Activated CD8-positive, alpha-beta T cell treated with anti-CD3 and anti-CD28 coated beads for 36 hours (primary cell): ENCODE measurements at regions not wholly inside any gene's neighbourhood (a gene's known extent, or its start where the extent isn't known, plus 50 kb on each side); places are given as distances from the start of the nearest gene placed in this dataset.
"Not testable (repeated sequence)": the region's sequence is repeated elsewhere in the genome, so short reads cannot be mapped to it uniquely, and the experiment has no call there.

Experiments used
- ATAC-seq: fragments of 200-7000 bp; cut with Tn5 transposase; one replicate; pipeline ENCODE4 v1.10.0; 2021; ENCODE audit warnings: mild to moderate bottlenecking, moderate library complexity
- CTCF ChIA-PET: fragments of 350-600 bp; sonication (Branson Sonifier 250); formaldehyde crosslinking; loops from one replicate; lab custom pipeline; 2021; ENCODE audit warnings: antibody characterized with exemption; lab: Charles Lee
- POLR2A ChIA-PET: fragments of 350-600 bp; sonication (Branson Sonifier 250); formaldehyde crosslinking; loops from one replicate; lab custom pipeline; 2021; ENCODE audit warnings: antibody characterized with exemption; lab: Charles Lee
- DNase-seq: peaks from one replicate; pipeline ENCODE4 v3.0.0-alpha.2; 2020
- H3K27ac Mint-ChIP-seq: one replicate; pipeline ENCODE4 v1.8.0; 2021; ENCODE audit warnings: mild to moderate bottlenecking, mixed read lengths
- H3K27me3 Mint-ChIP-seq: one replicate; pipeline ENCODE4 v1.8.0; 2021; ENCODE audit warnings: mixed read lengths
- H3K36me3 Mint-ChIP-seq: one replicate; pipeline ENCODE4 v1.8.0; 2021; ENCODE audit warnings: low read depth, mixed read lengths
- H3K4me1 Mint-ChIP-seq: one replicate; pipeline ENCODE4 v1.8.0; 2021; ENCODE audit warnings: low read depth, mixed read lengths
- H3K4me3 Mint-ChIP-seq: one replicate; pipeline ENCODE4 v1.8.0; 2021; ENCODE audit warnings: mild to moderate bottlenecking, moderate library complexity, mixed read lengths
- H3K9me3 Mint-ChIP-seq: one replicate; pipeline ENCODE4 v1.8.0; 2021; ENCODE audit warnings: mixed read lengths
- intact Hi-C: fragments of 100-400 bp; cut with micrococcal nuclease; formaldehyde crosslinking; loops from one replicate; pipeline ENCODE4 v1.10.0; 2022
- TF ChIP-seq, protein P1 (sequence below): fragments of 200-600 bp; IDR thresholded peaks from one replicate; pipeline ENCODE4 v1.8.0; 2022; ENCODE audit warnings: antibody characterized with exemption, mild to moderate bottlenecking

DNA sequence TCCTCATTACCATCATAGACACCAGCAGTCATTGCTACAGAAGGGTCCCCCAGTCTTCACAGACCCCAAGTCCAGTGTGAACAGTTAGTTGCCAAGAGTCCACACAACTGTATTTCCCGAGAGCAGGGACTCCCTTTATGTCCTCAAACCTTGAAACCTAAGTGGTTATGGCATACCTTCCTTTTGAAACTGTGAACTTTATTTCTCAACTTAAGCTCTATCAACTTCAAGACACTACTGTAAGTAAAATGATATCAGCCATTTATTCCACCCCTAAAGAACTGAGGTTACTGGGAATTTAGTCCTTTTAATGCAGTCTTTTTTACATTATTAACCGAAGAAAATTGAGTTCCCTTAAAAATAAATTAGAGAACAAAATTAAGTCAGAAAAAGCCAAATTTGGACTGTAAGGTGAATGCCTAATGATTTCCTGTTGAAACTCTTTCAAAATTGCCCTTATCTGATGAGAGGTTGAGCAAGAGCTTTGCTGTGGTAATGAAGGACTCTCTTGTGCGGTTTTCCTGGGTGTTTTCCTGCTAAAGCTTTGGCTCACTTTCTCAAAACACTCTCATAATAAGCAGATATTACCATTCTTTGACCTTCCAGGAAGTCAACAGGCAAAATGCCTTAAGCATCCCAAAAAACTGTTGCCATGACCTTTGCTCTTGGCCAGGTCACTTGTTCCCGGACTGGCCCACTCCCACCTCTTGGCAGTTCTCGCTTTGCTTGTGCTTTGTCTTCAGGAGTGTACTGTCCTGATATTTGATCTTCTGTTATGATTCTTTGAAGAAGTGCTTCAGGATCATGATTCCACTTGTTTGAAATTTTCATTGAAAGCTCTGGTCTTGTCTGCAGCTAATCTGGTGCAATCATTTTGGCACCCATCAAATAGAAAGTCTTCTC is 765.4 kb upstream of the ANO3 start:
- ATAC-seq = no peak
- H3K9me3 Mint-ChIP-seq = peaks cover 12% of the 10 kb centered on the region
- DNase-seq = no peak
- no peak overlapping the region for H3K27ac Mint-ChIP-seq
- no peaks in the 10 kb centered on the region for H3K27me3 Mint-ChIP-seq
- no peaks in the 10 kb centered on the region for H3K36me3 Mint-ChIP-seq
- CTCF ChIA-PET = interaction anchor here (0.9 kb wide), 1 partner anchor 91 kb away, joined by 3 read pairs; no protein-coding TSS in a partner anchor
- TF ChIP-seq, protein P1, sequence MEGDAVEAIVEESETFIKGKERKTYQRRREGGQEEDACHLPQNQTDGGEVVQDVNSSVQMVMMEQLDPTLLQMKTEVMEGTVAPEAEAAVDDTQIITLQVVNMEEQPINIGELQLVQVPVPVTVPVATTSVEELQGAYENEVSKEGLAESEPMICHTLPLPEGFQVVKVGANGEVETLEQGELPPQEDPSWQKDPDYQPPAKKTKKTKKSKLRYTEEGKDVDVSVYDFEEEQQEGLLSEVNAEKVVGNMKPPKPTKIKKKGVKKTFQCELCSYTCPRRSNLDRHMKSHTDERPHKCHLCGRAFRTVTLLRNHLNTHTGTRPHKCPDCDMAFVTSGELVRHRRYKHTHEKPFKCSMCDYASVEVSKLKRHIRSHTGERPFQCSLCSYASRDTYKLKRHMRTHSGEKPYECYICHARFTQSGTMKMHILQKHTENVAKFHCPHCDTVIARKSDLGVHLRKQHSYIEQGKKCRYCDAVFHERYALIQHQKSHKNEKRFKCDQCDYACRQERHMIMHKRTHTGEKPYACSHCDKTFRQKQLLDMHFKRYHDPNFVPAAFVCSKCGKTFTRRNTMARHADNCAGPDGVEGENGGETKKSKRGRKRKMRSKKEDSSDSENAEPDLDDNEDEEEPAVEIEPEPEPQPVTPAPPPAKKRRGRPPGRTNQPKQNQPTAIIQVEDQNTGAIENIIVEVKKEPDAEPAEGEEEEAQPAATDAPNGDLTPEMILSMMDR = no peak
- H3K4me3 Mint-ChIP-seq = no peak overlapping the region
- H3K4me1 Mint-ChIP-seq = no peaks in the 10 kb centered on the region
- intact Hi-C loops = no loop called here
- POLR2A ChIA-PET = no interaction called here

DNA sequence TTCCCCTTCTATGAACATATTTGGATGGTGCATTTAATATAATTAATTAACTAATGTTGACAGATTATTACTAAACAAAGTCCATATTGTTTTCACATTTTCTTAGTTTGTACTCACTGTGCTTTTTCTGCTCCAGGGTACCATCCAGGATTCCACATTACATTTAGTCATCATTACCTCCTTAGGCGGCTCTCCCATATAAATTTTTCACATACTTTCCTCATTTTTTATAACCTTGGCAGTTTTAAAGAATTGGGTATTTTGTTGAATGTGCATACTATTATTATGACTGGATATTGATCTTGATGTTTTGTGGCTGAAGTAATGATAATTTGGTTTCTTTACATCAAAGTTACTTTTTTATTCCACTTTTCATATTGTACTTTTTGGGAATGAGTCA is 755.6 kb upstream of the ANO3 start:
- H3K36me3 Mint-ChIP-seq = no peaks in the 10 kb centered on the region
- H3K4me1 Mint-ChIP-seq = no peaks in the 10 kb centered on the region
- intact Hi-C loops = no loop called here
- ATAC-seq (no peak), DNase-seq (no peak)
- H3K4me3 Mint-ChIP-seq = no peak overlapping the region
- TF ChIP-seq, protein P1 = no peak
- peaks cover 9% of the 10 kb centered on the region for H3K9me3 Mint-ChIP-seq
- CTCF ChIA-PET = no interaction called here
- POLR2A ChIA-PET = no interaction called here
- H3K27me3 Mint-ChIP-seq = no peaks in the 10 kb centered on the region
- no peak overlapping the region for H3K27ac Mint-ChIP-seq

DNA sequence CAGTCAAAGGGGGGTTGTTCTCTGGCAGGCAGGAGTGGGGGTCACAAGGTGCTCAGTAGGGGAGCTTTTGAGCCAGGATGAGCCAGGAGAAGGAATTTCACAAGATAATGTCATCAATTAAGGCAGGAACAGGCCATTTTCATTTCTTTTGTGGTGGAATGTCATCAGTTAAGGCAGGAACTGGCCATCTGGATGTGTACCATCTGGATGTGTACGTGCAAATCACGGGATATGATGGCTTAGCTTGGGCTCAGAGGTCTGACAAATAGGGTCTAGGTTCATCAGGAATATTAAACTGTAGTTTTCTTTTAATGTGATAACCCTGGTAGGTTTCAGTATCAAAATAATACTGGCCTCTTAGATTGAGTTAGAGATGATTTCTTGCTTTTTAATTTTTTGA is 752.4 kb upstream of the ANO3 start:
- POLR2A ChIA-PET, H3K27me3 Mint-ChIP-seq, ATAC-seq, H3K27ac Mint-ChIP-seq, H3K4me1 Mint-ChIP-seq, H3K4me3 Mint-ChIP-seq, CTCF ChIA-PET, DNase-seq, H3K36me3 Mint-ChIP-seq, H3K9me3 Mint-ChIP-seq, intact Hi-C loops: not testable (repeated sequence)

DNA sequence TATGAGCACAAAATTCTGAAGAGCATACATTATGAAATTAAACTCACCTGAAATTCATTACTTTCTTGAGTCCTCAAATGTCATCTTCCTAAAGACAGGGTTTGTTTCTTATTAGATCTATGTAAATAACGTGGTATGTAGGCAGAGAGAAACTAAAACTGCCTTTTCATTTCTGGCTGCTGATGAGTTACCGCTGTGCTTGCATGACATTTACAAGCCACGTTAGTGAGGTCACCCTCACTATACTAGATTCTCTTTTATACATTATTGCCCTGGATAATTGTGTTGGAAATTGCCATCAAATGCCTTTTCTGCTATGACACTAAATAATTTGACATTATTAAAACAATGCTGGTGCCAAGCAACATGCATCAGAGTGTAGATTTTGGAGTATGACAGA is 748.3 kb upstream of the ANO3 start:
- peaks cover 13% of the 10 kb centered on the region for H3K9me3 Mint-ChIP-seq
- ChIA-PET POLR2A (no interaction called here), CTCF (no interaction called here)
- intact Hi-C loops = no loop called here
- DNase-seq = no peak
- ATAC-seq = no peak
- H3K27me3 Mint-ChIP-seq = no peaks in the 10 kb centered on the region
- H3K4me3 Mint-ChIP-seq = no peak overlapping the region
- no peaks in the 10 kb centered on the region for H3K4me1 Mint-ChIP-seq
- H3K27ac Mint-ChIP-seq = no peak overlapping the region
- H3K36me3 Mint-ChIP-seq = no peaks in the 10 kb centered on the region
- TF ChIP-seq, protein P1 = no peak

DNA sequence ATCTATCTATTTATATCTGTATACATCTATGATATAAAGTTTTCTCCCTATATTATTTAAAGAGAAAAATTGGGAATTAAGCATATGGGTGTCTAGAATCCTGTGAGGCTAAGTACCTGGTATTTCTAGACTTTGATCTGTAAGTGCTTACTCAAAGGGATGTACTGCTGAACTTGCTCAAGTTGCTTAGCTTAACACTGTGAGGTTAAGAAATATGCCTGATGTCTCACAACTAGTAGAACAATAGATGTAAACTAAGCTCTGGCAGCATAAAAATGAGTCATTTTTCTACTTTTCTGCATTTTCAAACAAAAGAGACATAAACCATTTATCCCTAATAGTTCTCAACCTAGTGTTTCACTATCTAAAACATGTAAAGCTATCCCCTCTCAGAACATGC is 744.4 kb upstream of the ANO3 start:
- ChIA-PET CTCF (no interaction called here), POLR2A (no interaction called here)
- no peak overlapping the region for H3K27ac Mint-ChIP-seq
- ATAC-seq = no peak
- no peaks in the 10 kb centered on the region for H3K36me3 Mint-ChIP-seq
- H3K4me3 Mint-ChIP-seq = no peak overlapping the region
- H3K4me1 Mint-ChIP-seq = no peaks in the 10 kb centered on the region
- DNase-seq = no peak
- intact Hi-C loops = no loop called here
- TF ChIP-seq, protein P1 = no peak
- H3K9me3 Mint-ChIP-seq = peaks cover 16% of the 10 kb centered on the region
- no peaks in the 10 kb centered on the region for H3K27me3 Mint-ChIP-seq
